HG03558 (cell line): ENCODE measurements at regions not wholly inside any gene's neighbourhood (a gene's known extent, or its start where the extent isn't known, plus 50 kb on each side); places are given as distances from the start of the nearest gene placed in this dataset.

Experiments used
- ATAC-seq: cut with Tn5 transposase; IDR thresholded peaks from one replicate; pipeline ENCODE4 v1.9.1; 2021; ENCODE audit warnings: moderate number of reproducible peaks; ENCODE audit not compliant: unreplicated experiment; ENCODE audit errors: extremely low read depth

DNA sequence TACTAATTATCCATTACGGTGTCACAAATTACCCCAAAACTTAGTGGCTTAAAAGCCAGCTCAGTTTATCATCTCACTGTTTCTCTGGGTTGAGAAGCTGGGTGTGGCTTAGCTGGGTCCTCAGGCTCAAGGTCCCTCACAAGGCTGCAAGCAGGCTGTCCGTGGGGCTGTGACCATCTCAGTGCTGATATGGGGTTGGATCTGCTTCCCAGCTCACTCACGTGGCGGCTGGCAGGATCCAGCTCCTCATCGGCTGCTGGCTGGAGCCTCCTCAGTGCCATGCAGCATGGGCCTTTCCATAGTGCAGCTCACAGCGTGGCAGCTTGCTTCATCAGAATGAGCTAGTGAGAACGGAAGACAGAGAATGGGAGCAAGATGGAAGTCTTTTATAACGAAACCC, 128.5 kb upstream of the CPEB4 start:
- ATAC-seq = no peak

- no peak for ATAC-seq
These were observed 127.5 kb upstream of the CPEB4 start for GRCh38 chr5:173760461-173761177.

DNA sequence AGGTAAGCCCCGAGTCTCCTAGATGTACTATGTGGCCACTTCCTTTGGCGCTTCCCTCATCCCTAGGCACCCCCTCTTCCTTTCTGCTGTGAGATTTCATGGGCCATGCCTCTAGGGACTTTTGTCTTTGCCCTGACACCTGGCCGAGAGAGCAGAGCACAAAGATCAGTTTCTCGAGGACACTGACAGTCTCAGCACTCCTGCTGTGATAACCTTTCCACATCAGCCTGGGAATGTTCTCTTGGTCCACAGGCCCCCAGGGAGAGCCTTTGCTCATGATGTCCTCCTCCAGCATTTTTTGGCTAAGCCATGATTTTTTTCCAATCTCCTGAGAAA, 127.0 kb upstream of the CPEB4 start:
- no peak for ATAC-seq

GRCh38 chr5:173762045-173762444, 126.1 kb upstream of the CPEB4 start:
- no peak for ATAC-seq

DNA sequence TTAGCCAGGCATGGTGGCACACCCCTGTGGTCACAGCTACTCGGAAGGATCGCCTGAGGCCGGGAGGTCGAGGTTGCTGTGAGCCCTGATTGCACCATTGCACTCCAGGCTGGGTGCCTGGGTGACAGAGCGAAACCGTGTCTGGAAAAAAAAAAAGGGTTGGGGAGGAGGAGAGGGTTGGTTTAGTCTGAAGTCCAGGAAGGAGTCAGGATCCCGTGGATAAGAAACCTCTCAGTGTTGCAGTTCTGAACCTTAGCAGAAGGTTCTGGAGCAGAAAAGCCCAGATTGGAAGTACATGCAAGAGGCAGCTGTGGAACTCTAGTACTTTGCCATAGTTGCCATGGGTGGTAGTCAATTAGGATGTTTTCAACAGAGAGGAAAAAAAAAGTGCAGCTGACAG, 125.2 kb upstream of the CPEB4 start:
- ATAC-seq = no peak

GRCh38 chr5:173763410-173763809, 124.7 kb upstream of the CPEB4 start:
- ATAC-seq = no peak

DNA sequence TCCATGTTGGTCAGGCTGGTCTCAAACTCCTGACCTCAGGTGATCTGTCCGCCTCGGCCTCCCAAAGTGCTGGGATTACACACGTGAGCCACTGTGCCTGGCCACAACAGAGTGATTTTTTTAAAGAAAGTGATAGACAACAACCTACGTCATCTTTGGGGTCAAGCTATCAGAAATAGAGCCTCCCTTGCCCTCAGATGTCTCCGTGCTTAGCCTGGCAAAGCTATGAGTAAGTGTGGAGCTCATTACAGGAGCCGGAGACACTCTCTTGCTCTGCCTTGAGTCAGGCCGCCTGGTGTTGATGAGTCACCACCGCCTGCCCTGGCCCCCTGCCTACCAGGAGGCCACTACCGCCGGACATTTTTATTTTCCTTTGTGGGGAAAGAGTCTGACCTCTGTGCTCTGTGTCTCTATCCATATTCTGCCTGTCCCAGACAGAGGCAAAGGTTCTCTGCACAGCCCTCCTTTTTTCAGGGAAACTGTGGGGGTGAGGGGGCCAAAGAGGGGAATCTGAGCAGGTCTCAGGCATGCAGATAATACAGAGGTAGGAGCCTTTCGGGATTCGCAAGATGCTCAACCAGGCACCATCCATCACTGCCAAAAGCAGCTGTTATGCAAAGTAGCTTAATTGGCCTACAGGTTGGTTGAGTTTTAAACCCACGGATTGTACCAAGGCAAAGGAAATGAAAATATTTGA, 123.7 kb upstream of the CPEB4 start:
- ATAC-seq = no peak

GRCh38 chr5:173765029-173765644, 123.0 kb upstream of the CPEB4 start:
- ATAC-seq = no peak

DNA sequence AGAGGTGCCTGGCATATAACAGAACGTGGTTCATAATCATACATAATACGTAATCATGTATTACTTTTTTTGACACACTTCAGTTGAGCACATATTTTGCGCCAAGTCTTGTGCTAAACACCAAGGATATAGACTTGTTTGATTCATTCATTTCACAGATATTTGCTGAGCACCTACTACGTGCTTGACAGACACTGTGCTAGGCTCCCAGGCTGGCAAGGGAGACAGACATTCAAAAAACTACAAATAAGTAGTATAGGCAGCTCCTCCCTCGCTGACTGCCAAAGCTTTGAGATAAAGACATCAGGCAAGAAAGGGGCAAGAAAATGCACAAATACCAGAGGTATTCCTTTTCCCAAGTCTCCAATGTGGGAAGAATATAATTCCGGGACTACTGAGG, 122.5 kb upstream of the CPEB4 start:
- no peak for ATAC-seq

- no peak for ATAC-seq
These were observed 120.4 kb upstream of the CPEB4 start for GRCh38 chr5:173767574-173768266.

- ATAC-seq = no peak
These were observed 119.8 kb upstream of the CPEB4 start for GRCh38 chr5:173768267-173768806.

DNA sequence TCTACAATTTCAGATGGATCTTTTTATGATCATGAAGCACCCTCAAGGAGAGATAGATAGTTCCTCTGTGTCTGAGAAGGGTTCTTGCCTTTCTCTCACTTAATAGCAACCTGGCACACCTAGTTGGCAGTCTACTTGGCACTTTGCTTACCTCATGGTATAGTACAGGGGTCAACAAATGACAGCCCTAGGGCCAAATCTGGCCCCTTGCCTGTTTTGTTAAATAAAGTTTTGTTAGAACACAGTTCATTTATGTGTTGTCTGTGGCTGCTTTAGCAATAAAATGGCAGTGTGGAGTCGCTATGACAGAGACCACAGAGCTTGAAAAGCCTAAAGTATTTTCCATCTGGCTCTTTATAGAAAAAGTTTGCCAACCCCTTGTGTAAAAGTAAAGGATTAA, 119.3 kb upstream of the CPEB4 start:
- no peak for ATAC-seq

DNA sequence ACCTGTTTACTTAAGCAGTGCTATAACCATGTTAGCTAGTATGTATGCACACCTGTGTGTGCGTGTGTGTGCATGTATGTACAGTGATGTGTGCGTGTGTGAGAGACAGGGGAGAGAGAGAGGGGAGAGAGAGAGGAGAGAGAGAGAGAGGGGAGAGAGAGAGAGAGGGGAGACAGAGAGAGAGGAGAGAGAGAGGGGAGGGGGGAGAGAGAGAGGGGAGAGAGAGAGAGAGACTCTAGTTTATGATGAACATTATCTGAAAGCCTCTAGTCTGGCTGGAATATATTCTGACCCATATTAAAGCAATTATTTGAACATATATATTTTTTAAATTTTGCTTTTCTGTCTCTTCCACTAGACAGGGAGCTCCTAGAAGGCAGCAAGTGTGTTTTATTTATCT, 117.5 kb upstream of the CPEB4 start:
- ATAC-seq = no peak

DNA sequence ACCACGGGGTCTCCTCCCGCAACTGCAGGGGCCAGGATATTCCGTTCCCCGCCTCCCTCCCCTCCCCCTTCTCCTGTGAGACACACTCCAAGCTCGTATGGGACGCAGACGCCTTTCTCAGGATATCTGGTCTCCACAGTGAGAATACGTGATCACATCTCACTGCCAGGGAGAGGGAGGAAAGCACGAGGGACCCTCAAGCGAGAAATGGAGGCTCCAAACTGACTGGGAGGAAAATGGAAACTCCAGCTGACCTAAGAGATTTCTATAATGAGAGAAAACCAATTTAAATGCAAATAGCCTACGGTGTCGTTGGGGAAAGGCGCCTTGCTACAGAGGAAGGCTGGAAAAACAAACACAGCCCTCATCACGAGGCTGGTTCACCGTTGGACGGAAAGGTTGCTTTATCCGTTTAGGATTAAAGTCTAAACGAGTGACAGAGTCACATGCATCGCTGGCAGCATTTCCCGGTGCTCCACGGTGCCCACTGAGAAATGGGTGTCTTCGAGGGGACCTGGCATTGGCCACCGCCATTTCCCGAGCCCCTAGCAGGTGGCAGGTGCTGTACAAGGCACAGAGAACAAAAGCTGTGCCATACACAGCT, 116.9 kb upstream of the CPEB4 start:
- no peak for ATAC-seq

DNA sequence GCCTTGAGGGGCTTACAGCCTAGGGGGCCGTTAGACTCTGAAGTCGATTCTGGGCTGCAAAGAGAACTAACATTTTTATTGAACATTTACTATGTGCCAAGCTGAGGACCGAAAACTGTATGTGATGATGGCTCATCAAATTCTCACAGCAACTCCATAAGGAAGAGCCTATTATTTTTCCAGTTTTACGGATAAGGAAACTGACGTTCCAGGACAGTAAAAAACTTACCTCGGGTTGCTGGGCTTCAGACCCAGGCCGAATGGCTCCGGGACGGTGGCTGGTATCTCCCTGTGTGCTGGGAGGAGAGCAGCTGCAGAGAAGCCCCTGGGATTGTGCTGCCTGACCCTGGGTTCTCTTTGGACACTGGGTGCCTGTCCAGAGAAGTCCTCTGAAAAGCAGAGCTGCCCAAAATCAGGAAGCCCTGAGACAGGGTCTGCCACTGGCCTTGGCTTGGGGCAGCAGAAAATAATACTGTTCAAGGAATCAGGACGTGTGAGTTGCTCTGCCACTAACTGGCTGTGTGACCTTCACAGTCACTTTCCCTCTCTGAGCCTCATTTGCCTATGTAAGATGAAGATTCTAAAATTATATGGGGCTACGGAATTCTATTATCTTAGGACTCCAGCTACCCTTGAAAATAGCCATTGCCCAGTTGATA, 116.3 kb upstream of the CPEB4 start:
- no peak for ATAC-seq

- no peak for ATAC-seq
These were observed 115.6 kb upstream of the CPEB4 start for GRCh38 chr5:173772384-173773059.

- ATAC-seq = no peak
These were observed 113.8 kb upstream of the CPEB4 start for GRCh38 chr5:173774271-173774761.

GRCh38 chr5:173775261-173776197, 112.6 kb upstream of the CPEB4 start:
- ATAC-seq = no peak
